VCaP (cell line): ENCODE measurements at regions not wholly inside any gene's neighbourhood (a gene's known extent, or its start where the extent isn't known, plus 50 kb on each side); places are given as distances from the start of the nearest gene placed in this dataset.

ENCODE experiments used
- H3K27ac ChIP-seq: fragments of 450-650 bp; 2 replicates; pipeline ENCODE4 v1.5.1; 2017
- TF ChIP-seq, protein P1 (sequence below): fragments of 450-650 bp; conservative IDR thresholded peaks from 2 replicates; pipeline ENCODE4 v1.5.1; 2017; ENCODE audit warnings: mild to moderate bottlenecking, moderate library complexity

DNA sequence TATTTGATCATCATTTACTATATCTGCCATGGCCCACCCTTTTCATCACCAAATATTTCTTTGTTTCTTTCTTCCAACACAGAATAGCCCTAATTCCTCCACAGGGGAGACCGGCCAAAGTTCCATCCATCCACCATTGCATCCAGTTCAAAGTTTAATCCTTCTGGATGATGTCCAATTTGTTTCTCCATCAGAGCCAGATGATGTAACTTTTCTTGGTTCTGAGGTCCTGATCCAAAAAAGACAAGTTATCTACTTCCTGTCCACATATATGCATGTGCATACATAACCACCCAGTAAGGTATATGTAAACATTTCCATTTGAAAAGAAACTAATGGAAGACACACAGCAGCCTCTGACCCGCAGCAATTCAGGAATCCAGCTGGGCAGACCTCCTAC, 237.3 kb downstream of the SHOX2 start:
- H3K27ac ChIP-seq, result no peak overlapping the region

DNA sequence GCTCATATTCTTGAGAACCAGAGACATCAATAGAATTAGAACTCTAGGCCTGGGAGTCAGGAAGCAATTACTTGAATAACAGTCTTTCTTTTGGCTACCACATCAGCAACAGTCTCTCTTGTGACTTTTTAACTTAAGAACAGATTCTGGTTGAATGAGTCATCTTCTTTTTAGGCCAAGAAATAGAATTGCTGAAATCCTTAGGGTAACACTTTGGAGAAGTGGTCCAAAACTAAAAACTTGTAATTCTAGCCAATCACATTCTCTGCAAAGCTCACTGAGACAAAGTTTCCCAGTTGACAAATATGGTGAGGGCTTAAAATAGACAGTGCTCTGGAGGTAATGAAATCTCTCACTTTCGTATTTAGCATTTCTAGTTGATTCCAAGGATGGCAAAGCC, 238.0 kb downstream of the SHOX2 start:
- H3K27ac ChIP-seq, result no peak overlapping the region
- TF ChIP-seq, protein P1, sequence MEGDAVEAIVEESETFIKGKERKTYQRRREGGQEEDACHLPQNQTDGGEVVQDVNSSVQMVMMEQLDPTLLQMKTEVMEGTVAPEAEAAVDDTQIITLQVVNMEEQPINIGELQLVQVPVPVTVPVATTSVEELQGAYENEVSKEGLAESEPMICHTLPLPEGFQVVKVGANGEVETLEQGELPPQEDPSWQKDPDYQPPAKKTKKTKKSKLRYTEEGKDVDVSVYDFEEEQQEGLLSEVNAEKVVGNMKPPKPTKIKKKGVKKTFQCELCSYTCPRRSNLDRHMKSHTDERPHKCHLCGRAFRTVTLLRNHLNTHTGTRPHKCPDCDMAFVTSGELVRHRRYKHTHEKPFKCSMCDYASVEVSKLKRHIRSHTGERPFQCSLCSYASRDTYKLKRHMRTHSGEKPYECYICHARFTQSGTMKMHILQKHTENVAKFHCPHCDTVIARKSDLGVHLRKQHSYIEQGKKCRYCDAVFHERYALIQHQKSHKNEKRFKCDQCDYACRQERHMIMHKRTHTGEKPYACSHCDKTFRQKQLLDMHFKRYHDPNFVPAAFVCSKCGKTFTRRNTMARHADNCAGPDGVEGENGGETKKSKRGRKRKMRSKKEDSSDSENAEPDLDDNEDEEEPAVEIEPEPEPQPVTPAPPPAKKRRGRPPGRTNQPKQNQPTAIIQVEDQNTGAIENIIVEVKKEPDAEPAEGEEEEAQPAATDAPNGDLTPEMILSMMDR, result no peak

More for the DNA sequence above, 237.3 kb downstream of the SHOX2 start:
- TF ChIP-seq, protein P1, result no peak

DNA sequence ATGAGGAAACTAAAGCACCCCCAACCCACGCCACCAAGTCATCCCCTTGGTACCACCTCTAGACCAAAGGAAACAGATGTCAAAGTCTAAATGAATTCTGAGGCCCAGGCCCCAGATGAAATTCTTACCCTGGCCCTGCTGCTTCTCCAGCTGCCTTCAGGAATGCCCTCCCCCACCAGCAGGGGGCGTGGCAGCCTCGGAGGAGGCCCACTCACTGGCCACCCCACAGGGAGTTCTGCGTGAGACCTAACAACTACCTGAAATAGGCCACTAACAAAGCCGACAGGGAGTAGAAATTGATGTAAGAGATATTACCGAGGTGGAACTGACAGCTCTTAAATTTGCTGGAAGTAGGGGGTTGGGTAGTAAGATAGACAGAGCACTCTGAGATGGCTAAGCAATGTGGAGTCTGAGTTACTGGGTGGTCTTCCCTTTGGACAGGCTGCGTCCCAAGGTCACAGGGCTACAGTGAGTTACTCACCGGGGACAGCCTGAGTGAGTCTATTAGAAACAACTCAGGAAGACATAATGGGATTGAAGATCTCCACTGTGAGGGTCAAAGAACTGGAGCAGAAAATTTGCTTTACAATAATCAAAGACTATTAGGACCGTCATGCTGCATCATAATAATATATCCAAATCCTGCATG, 240.7 kb downstream of the SHOX2 start:
- no peak overlapping the region for H3K27ac ChIP-seq
- TF ChIP-seq, protein P1, result peak; percentile 73

DNA sequence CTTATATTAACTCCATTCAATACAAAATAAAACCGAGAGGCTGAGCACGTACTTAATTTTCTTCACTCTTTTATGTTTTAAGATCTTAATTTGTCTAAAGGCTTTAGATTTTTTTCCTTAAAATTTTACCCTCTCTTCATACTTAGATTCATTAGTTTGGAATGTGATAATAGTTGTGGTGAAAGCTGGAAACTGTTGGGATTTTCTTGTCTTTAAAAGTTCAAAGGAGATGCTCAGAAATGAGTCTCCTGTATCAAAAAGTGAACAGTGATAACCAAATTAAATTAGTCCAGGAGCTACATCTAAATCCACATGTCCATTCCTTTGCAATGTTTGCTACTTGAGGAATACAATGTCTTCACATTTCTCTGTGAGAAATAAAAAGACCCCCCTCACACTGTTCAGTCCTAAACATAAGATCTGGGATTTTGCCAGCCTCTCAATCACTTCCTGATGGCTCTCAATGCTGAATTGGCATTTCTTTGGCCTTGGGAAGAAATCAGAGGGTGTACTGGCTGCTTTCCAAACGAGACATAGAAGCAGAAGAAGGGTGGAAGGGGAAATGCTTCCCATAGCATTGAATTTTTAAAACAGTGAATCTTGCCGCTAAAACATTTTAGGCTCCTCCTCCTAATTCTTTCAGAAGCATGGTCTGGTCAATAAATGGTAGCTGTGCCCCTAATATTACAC, 245.0 kb downstream of the SHOX2 start:
- TF ChIP-seq, protein P1, result no peak
- no peak overlapping the region for H3K27ac ChIP-seq

DNA sequence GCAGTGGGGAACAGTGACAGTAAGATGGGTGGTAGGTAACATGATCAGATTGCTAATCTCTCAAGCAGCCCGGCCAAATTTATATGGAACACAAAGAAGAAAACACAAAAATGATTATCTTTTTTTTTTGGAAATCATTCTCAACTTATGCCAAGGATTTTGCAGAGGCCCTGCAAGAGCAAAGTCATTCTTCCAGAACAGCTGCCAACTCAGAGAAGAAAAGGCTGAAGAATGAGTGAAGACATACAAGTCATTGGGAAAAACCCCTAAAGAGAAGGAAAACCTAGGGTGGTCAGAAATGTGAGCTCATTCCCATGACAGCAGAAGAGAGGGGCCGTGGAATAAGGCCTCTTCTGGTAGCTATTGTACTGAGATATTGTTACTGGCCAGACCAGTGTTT, 246.7 kb downstream of the SHOX2 start:
- H3K27ac ChIP-seq, result no peak overlapping the region
- TF ChIP-seq, protein P1, result no peak

DNA sequence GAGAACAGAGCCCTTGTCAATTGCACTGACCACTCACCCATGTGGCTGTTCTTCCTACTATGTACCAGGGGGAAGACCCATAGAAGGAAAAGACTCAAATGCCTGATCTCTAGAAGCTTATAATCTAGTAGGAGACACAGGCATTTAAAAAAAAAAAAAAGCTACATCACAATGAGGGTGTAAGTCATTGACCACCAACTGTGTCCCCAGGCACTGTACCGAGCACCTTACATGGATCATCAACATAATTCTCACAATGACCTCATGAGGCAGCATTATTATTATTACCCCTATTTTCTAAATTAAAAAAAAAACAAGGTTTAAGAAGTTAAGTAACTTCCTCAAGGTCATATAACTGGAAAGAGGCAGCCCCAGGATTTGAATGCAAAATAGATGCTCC, 247.4 kb downstream of the SHOX2 start:
- TF ChIP-seq, protein P1, result no peak
- no peak overlapping the region for H3K27ac ChIP-seq

DNA sequence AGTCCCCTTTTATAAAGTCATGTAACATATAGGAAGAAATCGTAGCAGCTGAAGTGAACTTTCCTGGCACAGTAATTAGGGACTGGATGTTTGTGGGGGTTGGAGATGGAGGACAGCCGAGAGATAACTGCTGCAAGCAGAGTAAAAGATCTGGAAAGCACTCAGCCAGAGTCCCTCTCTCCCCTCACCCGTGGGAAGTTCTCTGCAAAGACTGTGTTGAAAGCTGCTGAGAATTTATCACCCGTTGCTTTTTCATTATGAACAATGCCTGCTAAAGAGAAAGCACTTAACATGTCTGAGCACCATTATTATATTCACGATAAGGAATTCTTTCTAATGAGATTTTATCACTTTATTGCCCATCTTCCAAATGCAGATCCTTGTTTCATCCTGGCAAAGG, 248.8 kb downstream of the SHOX2 start:
- TF ChIP-seq, protein P1, result no peak
- H3K27ac ChIP-seq, result no peak overlapping the region
